ENCODE measurements at regions not wholly inside any gene's neighbourhood (a gene's known extent, or its start where the extent isn't known, plus 50 kb on each side); places are given as distances from the start of the nearest gene placed in this dataset.

GRCh38 chr6:76552268-76552667, 479.8 kb upstream of the IMPG1 start:
- TF ChIP-seq, protein P1, sequence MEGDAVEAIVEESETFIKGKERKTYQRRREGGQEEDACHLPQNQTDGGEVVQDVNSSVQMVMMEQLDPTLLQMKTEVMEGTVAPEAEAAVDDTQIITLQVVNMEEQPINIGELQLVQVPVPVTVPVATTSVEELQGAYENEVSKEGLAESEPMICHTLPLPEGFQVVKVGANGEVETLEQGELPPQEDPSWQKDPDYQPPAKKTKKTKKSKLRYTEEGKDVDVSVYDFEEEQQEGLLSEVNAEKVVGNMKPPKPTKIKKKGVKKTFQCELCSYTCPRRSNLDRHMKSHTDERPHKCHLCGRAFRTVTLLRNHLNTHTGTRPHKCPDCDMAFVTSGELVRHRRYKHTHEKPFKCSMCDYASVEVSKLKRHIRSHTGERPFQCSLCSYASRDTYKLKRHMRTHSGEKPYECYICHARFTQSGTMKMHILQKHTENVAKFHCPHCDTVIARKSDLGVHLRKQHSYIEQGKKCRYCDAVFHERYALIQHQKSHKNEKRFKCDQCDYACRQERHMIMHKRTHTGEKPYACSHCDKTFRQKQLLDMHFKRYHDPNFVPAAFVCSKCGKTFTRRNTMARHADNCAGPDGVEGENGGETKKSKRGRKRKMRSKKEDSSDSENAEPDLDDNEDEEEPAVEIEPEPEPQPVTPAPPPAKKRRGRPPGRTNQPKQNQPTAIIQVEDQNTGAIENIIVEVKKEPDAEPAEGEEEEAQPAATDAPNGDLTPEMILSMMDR (IDR thresholded peaks at IDR 0.05), result no peak
- no peak for TF ChIP-seq POLR2A (IDR thresholded peaks at IDR 0.05)
